GM18517 (cell line): ENCODE measurements at regions not wholly inside any gene's neighbourhood (a gene's known extent, or its start where the extent isn't known, plus 50 kb on each side); places are given as distances from the start of the nearest gene placed in this dataset.

ENCODE experiments used
- ATAC-seq: cut with Tn5 transposase; IDR thresholded peaks from one replicate; pipeline ENCODE4 v1.9.1; 2021; ENCODE audit warnings: mild to moderate bottlenecking, moderate library complexity; ENCODE audit not compliant: unreplicated experiment

DNA sequence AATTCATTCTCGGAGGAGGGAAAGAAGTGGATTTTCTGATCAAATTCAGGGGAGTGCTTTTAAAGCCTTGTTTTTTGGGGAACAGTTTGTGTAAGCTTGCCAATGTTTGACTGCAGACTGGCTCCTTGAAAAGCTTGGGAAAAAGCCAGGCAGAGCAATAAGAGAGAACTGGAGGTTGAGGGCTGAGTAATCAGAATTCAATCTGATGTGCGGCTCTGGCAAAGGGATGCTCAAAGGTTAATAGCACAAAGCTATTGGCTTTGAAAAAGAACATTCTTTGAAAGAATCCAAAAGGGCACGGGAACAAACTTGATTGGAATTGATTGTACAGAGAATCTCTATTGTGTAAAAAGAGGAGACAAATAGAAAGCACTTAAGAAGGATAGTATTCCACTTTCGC, 279.3 kb downstream of the YTHDC2 start:
- no peak for ATAC-seq

DNA sequence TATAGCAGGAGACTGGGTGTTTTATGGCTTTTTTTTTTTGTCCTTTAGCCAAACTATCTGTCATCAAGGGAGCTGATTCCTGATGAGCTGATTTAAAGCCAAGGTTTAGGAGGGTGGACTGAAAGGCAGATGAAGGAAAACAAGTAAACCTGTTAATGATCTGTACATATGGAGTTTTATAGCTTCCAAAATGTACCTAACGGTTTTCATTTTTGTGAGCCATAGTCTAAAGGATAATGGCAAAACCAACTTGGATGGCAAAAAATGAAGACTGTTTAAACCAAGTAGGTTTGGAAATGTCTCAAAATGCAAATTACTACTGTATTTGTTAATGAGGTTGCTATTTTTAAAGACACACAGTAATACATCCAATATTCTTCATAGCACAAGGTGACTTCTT, 281.5 kb downstream of the YTHDC2 start:
- ATAC-seq, result no peak

GRCh38 chr5:113800686-113801085, 287.2 kb downstream of the YTHDC2 start:
- no peak for ATAC-seq

DNA sequence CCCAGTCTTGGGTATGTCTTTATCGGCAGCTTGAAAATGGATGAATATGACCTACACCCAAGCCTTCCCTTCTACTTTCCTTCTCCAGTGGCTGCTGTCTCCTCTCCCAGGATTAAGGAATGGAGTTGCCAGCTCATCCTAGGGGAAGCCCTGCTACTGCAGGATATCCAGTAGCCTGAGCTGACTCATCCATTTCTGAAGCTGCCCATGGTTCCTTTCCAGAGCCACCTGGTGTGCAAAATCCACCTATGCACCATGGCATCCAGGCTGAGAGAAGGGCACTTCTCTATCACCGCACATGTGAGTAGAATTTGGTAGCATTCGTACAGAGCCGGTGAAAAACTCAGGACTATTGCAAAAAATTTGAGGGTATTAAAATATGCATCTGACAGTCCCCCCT, 290.8 kb downstream of the YTHDC2 start:
- ATAC-seq, result no peak

DNA sequence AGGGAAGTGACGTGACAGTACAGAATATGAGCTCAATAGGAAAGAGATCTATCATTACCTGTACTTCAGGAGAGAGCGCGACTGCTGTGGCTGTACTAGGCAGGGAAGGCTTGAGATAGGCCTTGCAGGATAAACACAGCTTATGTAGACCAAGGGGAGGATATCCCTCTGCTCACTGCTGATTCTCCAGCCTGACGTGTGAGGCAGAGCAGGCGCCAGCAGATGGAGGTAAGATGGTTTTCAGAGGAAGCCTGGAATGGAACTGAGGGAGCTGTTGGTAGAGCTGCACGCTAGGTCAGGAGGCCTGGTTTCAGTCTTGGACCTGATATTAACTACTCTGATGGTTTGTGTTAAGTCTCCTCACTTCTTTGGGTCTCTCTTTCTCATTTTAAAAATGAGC, 291.4 kb downstream of the YTHDC2 start:
- ATAC-seq, result no peak

DNA sequence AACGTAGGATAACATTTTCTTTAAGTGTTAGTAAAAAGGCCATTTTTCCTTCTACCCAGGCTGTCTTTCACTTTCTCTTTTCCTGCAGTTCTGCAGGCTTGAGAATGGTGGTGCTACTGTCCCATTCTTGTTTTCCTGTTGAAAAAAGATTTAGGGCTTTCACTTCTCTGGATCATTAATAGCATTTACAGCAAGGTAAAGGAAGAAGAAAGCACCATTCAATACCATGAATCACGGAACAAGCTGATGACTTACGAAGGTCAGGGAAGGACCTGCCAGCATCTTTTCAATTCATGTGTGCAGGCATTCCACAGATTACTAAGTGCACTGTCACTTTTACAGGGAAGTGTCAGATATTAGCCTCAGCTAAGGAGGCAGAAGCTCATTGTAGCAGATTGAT, 292.8 kb downstream of the YTHDC2 start:
- no peak for ATAC-seq

GRCh38 chr5:113806904-113807303, 293.4 kb downstream of the YTHDC2 start:
- no peak for ATAC-seq

- no peak for ATAC-seq
These were observed 294.0 kb downstream of the YTHDC2 start for GRCh38 chr5:113807427-113807991.

GRCh38 chr5:113808956-113809355, 295.5 kb downstream of the YTHDC2 start:
- ATAC-seq, result no peak

DNA sequence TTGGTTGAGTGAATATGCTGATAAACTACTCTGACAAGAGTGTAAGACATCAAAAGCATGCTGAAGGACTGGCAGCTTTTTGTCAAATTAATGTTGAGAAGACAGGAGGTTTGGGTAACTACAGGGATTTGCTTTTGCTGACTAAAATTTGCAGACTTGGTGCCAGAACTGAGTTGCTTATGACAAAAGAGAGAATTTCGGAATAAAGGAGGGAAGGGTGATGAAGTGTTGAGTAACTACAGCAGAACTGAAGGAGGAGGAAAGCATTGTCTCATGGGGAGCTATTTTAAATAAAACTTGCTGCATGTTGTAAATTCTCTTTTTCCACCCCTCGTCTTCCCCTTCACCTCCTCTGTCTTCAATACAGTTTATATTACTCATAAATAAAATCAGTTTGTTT, 296.1 kb downstream of the YTHDC2 start:
- no peak for ATAC-seq

DNA sequence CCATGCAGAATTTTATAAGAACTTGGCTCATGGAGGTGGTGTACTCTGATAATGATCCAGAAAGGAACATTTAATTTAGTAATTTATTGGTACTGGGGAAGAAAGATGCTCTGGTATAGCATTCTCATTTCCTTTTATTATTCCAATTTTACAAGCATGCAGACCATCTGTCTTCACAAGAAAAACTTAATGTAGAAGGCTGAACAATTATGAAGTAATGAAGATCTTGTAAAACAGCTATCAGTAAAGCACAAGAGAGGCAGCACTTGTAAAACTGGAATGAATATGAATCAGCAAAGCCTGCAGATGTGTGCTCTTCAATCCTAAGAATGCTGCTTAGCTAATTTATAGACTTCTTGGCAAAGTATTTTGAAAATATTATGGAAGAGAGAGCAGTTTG, 300.0 kb downstream of the YTHDC2 start:
- ATAC-seq, result no peak

GRCh38 chr5:113817683-113818082, 304.2 kb downstream of the YTHDC2 start:
- ATAC-seq, result no peak

DNA sequence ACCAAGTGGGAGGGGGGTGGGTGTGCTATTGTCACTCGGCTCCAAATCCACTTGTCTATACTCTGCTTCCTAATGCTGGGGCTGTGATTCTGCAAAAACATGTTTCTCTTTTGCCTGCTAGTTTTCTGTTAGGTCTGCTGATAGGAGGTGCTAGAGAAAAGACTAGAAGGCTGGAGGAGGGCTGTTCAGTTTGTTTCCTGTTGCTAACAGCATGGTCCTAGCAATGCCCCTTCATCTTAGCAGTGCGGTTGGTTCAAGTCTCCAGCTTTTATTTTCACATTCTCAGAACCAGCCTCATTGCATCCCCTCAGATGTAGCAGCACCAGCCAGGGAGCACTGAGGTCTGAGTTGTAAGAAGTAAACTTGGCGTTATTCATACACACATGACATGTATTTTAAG, 310.2 kb downstream of the YTHDC2 start:
- ATAC-seq, result no peak

- no peak for ATAC-seq
These were observed 310.8 kb downstream of the YTHDC2 start for GRCh38 chr5:113824307-113824706.

DNA sequence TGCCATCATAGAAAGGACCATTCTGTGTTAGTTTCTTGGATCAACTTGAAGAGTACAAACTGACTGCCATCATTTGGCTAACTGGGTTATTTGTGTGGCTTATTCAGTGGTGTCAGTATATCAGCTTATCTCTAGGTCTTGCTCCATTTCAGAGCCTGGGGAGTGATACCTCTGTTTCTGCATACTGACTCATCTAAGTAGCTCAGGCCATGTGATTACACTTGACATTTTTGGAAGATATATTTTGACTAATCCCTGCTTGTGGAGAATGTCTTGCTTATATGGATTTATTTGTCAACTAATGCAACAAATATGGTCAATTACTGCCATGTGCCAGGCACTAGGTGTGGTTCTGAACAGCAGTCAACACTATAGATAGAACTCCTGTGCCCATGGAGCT, 311.7 kb downstream of the YTHDC2 start:
- no peak for ATAC-seq

GRCh38 chr5:113846941-113847340, 333.4 kb downstream of the YTHDC2 start:
- no peak for ATAC-seq

DNA sequence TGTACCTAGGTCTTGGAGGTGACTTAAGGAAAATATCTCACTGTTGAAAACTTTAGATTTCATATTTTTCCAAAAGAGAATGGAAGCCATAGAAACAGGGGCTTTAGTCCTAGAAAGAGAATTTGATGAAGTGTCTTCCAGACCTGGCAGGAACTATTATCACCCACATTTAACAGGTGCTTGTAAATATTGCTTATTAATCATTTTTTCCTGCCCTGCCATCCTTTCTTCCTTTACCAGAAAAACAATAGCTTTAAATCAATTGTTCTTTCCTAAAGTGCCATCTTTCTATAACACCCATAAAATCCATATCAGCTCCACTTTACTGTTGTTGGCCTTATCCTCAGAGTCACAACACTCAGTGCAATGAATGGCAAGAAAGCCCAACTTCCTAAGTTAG, 350.9 kb downstream of the YTHDC2 start:
- no peak for ATAC-seq

- ATAC-seq, result no peak
These were observed 353.3 kb downstream of the YTHDC2 start for GRCh38 chr5:113866763-113867162.

GRCh38 chr5:113869611-113870010, 356.1 kb downstream of the YTHDC2 start:
- ATAC-seq, result no peak

DNA sequence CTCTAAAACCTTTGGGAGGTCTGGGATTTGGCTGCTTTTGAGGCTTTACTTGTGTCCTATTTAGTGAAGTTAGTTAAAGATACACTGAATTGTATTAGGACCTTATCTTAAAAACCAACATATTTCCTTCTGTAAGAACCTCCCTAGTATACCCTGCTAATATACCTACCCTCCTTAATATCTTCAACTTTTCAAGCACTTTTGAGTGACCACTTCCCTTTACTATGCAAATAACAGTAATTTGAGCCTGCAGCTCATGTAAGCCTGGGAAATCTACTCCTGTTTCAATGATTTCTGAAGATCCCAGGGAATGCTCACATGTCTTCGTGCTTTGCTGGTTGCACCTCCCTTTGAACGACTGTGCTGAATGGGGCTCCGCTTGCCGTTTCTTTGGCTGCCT, 358.5 kb downstream of the YTHDC2 start:
- ATAC-seq, result no peak

- no peak for ATAC-seq
These were observed 361.6 kb downstream of the YTHDC2 start for GRCh38 chr5:113875096-113875495.

DNA sequence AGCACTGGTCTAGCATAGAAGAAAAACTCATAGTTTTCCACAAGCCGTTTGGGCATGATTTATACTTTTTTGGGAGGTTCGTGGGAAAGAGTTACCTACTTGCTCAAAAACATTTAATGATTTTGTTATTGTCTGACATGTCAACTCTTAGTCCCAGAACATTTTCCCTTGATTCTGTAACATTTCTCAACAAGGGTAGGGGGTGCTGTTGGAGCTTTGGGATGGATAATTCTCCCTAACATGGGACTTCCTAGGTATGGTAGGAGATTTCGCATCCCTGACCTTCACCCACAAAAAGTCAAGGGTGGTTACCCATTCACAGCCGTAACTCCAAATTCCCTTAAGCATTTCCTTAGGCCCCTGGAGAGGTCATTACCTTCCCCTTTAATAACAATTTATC, 378.0 kb downstream of the YTHDC2 start:
- ATAC-seq, result no peak

GRCh38 chr5:113896789-113897188, 383.3 kb downstream of the YTHDC2 start:
- no peak for ATAC-seq

DNA sequence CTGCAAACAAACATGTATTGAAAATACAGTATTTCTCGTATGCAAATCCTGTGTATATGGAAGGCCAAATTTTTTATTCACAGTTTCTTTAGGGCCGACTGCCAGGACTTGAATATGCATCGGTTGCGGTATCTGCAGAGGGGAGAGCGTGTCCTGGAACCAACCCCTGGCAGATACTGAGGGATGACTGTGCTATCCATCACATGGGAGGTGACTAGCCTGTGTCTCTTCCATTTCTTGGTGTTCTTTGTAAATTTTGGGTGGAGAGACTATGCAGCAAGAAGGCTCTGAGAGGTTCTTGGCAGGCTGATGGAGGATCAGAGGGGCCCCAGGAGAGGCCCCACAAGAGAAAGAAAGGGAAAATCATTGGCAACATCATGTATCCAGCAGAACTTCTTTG, 384.3 kb downstream of the YTHDC2 start:
- no peak for ATAC-seq
